IMR-90 (cell line): ENCODE measurements at regions not wholly inside any gene's neighbourhood (a gene's known extent, or its start where the extent isn't known, plus 50 kb on each side); places are given as distances from the start of the nearest gene placed in this dataset.

Experiments used
- ATAC-seq: fragments of 200-7000 bp; cut with Tn5 transposase; 2 replicates; pipeline ENCODE4 v1.9.1; 2020; ENCODE audit warnings: low read depth, mild to moderate bottlenecking, moderate library complexity
- BruUV-seq: library from RNA; stranded (reverse); fragments of 400-500 nt; replicated peaks from 2 replicates; lab custom pipeline; 2021; lab: Mats Ljungman, UMichigan
- CTCF ChIA-PET: fragments of 300-600 bp; formaldehyde crosslinking; extraction: SDS; loops from one replicate; lab custom pipeline; 2021; ENCODE audit warnings: antibody characterized with exemption; lab: Yijun Ruan, JAX
- POLR2A ChIA-PET: fragments of 300-600 bp; sonication (Branson Sonifier 250); formaldehyde crosslinking; loops from one replicate; lab custom pipeline; 2022; ENCODE audit warnings: antibody characterized with exemption; ENCODE audit not compliant: unreplicated experiment; lab: Charles Lee
- DNase-seq: peaks from one replicate; pipeline ENCODE4 v3.0.0; 2013
- H2AFZ ChIP-seq: replicated peaks from 2 replicates; pipeline ENCODE3; 2013; ENCODE audit warnings: low read length, mild to moderate bottlenecking; ENCODE audit not compliant: poor library complexity
- H2AK5ac ChIP-seq: 2 replicates; pipeline ENCODE4 v1.6.1; 2013; ENCODE audit warnings: low read depth, low read length, inconsistent platforms
- H2AK9ac ChIP-seq: replicated peaks from 2 replicates; pipeline ENCODE3; 2013; ENCODE audit warnings: mild to moderate bottlenecking, low read depth, low read length, moderate library complexity; ENCODE audit not compliant: poor library complexity
- H2BK120ac ChIP-seq: 2 replicates; pipeline ENCODE4 v1.6.1; 2013; ENCODE audit warnings: low read depth, low read length, inconsistent platforms
- H2BK15ac ChIP-seq: 3 replicates; pipeline ENCODE4 v1.6.1; 2013; ENCODE audit warnings: low read depth, low read length, inconsistent platforms
- H2BK20ac ChIP-seq: 2 replicates; pipeline ENCODE4 v1.6.1; 2013; ENCODE audit warnings: low read depth, mild to moderate bottlenecking, inconsistent platforms, low read length, moderate library complexity
- H2BK5ac ChIP-seq: 2 replicates; pipeline ENCODE4 v1.6.1; 2013; ENCODE audit warnings: mild to moderate bottlenecking, low read depth, low read length, inconsistent platforms; ENCODE audit not compliant: poor library complexity, severe bottlenecking
- H3K14ac ChIP-seq: replicated peaks from 2 replicates; pipeline ENCODE4 v1.6.1; 2013; ENCODE audit warnings: low read depth, low read length, inconsistent platforms
- H3K18ac ChIP-seq: 2 replicates; pipeline ENCODE4 v1.6.1; 2013; ENCODE audit warnings: low read depth, low read length, control low read depth
- H3K23ac ChIP-seq: 2 replicates; pipeline ENCODE4 v1.6.1; 2013; ENCODE audit warnings: low read depth, low read length, inconsistent platforms
- H3K27ac ChIP-seq: 2 replicates; pipeline ENCODE4 v1.5.1; 2013; ENCODE audit warnings: mild to moderate bottlenecking, control low read depth, low read length; ENCODE audit not compliant: insufficient read depth
- H3K27me3 ChIP-seq: 2 replicates; pipeline ENCODE4 v1.6.1; 2013; ENCODE audit warnings: low read length; ENCODE audit not compliant: control insufficient read depth, insufficient read depth
- H3K36me3 ChIP-seq: 2 replicates; pipeline ENCODE4 v1.6.1; 2013; ENCODE audit warnings: low read length, mixed read lengths; ENCODE audit not compliant: control insufficient read depth, insufficient read depth
- H3K4ac ChIP-seq: 2 replicates; pipeline ENCODE4 v1.6.1; 2013; ENCODE audit warnings: low read depth, low read length, inconsistent platforms
- H3K4me1 ChIP-seq: 2 replicates; pipeline ENCODE4 v1.6.1; 2013; ENCODE audit warnings: low read length, mixed read lengths; ENCODE audit not compliant: control insufficient read depth, insufficient read depth
- H3K4me2 ChIP-seq: 2 replicates; pipeline ENCODE4 v1.6.1; 2013; ENCODE audit warnings: low read depth, mild to moderate bottlenecking, control low read depth, low read length, moderate library complexity
- H3K4me3 ChIP-seq: 2 replicates; pipeline ENCODE4 v1.5.1; 2013; ENCODE audit warnings: low read depth, mild to moderate bottlenecking, control low read depth, low read length, moderate library complexity; ENCODE audit not compliant: insufficient read depth
- H3K56ac ChIP-seq: 2 replicates; pipeline ENCODE4 v1.6.1; 2013; ENCODE audit warnings: low read length, inconsistent platforms; ENCODE audit not compliant: insufficient read depth; ENCODE audit errors: extremely low read depth
- H3K79me1 ChIP-seq, 2 experiments: 2 replicates each; pipeline ENCODE4 v1.6.1; 2013; ENCODE audit warnings: low read length in 2 of 2, inconsistent platforms in 1 of 2, low read depth in 1 of 2
- H3K9ac ChIP-seq: 2 replicates; pipeline ENCODE4 v1.6.1; 2013; ENCODE audit warnings: low read depth, low read length, control low read depth
- H3K9me1 ChIP-seq: 2 replicates; pipeline ENCODE4 v1.6.1; 2013; ENCODE audit warnings: low read length, inconsistent platforms; ENCODE audit not compliant: insufficient read depth
- H3K9me3 ChIP-seq: 2 replicates; pipeline ENCODE4 v1.6.1; 2013; ENCODE audit warnings: low read length; ENCODE audit not compliant: control insufficient read depth, insufficient read depth
- H4K20me1 ChIP-seq: 2 replicates; pipeline ENCODE4 v1.6.1; 2013; ENCODE audit warnings: low read length, inconsistent platforms; ENCODE audit not compliant: insufficient read depth
- H4K5ac ChIP-seq: 2 replicates; pipeline ENCODE4 v1.6.1; 2013; ENCODE audit warnings: mild to moderate bottlenecking, low read depth, low read length, control low read depth
- H4K8ac ChIP-seq, 2 experiments: 2 replicates each; pipeline ENCODE4 v1.6.1; 2013; ENCODE audit warnings: low read depth in 2 of 2, low read length in 2 of 2, control low read depth in 1 of 2, inconsistent platforms in 1 of 2
- H4K91ac ChIP-seq: 2 replicates; pipeline ENCODE4 v1.6.1; 2013; ENCODE audit warnings: low read depth, low read length, inconsistent platforms; ENCODE audit not compliant: insufficient read depth
- BHLHE40 ChIP-seq: fragments of 150-350 bp; IDR thresholded peaks from 2 replicates; pipeline ENCODE4 v1.6.1; 2016; ENCODE audit warnings: mild to moderate bottlenecking, low read depth, low read length
- RCOR1 ChIP-seq: IDR thresholded peaks from 2 replicates; pipeline ENCODE4 v1.6.1; 2012; ENCODE audit warnings: mild to moderate bottlenecking, low read length, improper control_type of control experiment; ENCODE audit not compliant: insufficient replicate concordance
- SMC3 ChIP-seq: fragments of 150-350 bp; IDR thresholded peaks from 2 replicates; pipeline ENCODE4 v1.6.1; 2016; ENCODE audit warnings: low read depth, mild to moderate bottlenecking, antibody characterized with exemption, low read length, moderate library complexity
- WGBS, 2 experiments: methylation state at CpG; one replicate each; pipeline versions ENCODE4 v1.1.5 to v1.1.7; 2013; ENCODE audit warnings: missing lambda C conversion rate in 2 of 2; ENCODE audit not compliant: insufficient read length in 1 of 2; ENCODE audit errors: extremely low coverage in 2 of 2; 5-methylcytosine and 5-hydroxymethylcytosine counted together
- dilution Hi-C: fragments of 300-500 bp; cut with HindIII; formaldehyde crosslinking; loops from one replicate; pipeline ENCODE4 v1.14.3; 2018; ENCODE audit warnings: low sequenced_read_pairs; ENCODE audit not compliant: unreplicated experiment
- in situ Hi-C: fragments of 300-500 bp; cut with MboI; formaldehyde crosslinking; loops from 3 replicates; pipeline ENCODE4 v1.14.3; 2019; ENCODE audit warnings: low sequenced_read_pairs, inconsistent platforms, mixed read lengths
- intact Hi-C: fragments of 100-400 bp; cut with micrococcal nuclease; formaldehyde crosslinking; loops from 2 replicates; pipeline ENCODE4 v1.10.0; 2022

GRCh38 chr1:5507340-5507739 lies 484.9 kb downstream of the NPHP4 start:
- Histone ChIP-seq H3K4me2 (no peak overlapping the region), H2AK9ac (no peak overlapping the region), H4K20me1 (no peaks in the 10 kb centered on the region), H3K27me3 (no peaks in the 10 kb centered on the region), H3K56ac (no peak overlapping the region), H2BK120ac (no peak overlapping the region), H2AK5ac (no peak overlapping the region), H3K9ac (no peak overlapping the region), H2BK20ac (no peak overlapping the region), H4K8ac (no peak overlapping the region), H3K4ac (no peak overlapping the region), H2BK5ac (no peak overlapping the region), H3K18ac (no peak overlapping the region), H3K4me3 (no peak overlapping the region), H3K9me1 (no peaks in the 10 kb centered on the region), H3K23ac (no peak overlapping the region), H2AFZ (no peak overlapping the region), H4K5ac (no peak overlapping the region), H3K9me3 (peaks cover 3% of the 10 kb centered on the region; the same call in 1 of the 2 replicates), H4K91ac (no peak overlapping the region), H3K14ac (no peak overlapping the region), H3K27ac (no peak overlapping the region), H2BK15ac (no peak overlapping the region), H3K79me1 (no peaks in the 10 kb centered on the region), H3K4me1 (no peaks in the 10 kb centered on the region), H3K36me3 (no peaks in the 10 kb centered on the region)
- no peak for DNase-seq
- TF ChIP-seq RCOR1 (no peak), BHLHE40 (no peak), SMC3 (no peak)
- no TSS peak for BruUV-seq
- WGBS, 2 experiments: 50% methylated on average over 2 of the region's 15 CpGs; no CpG with 5 or more reads in 1 of the 2 experiments
- in situ Hi-C loops: loop anchor here (5.0 to 25.0 kb wide), 2 partner anchors 470 to 830 kb away; no protein-coding TSS in a partner anchor
- intact Hi-C loops: no loop called here
- CTCF ChIA-PET: no interaction called here
- POLR2A ChIA-PET: no interaction called here
- ATAC-seq: no peak
- dilution Hi-C loops: no loop called here
